ENCODE measurements at regions not wholly inside any gene's neighbourhood (a gene's known extent, or its start where the extent isn't known, plus 50 kb on each side); places are given as distances from the start of the nearest gene placed in this dataset.

- TF ChIP-seq EZH2 (IDR thresholded peaks at IDR 0.05; ENCODE audit: insufficient read depth, poor library complexity, severe bottlenecking) (no peak), EZH2phosphoT487 (IDR thresholded peaks at IDR 0.05; ENCODE audit: insufficient read depth, low read depth) (no peak)
These were observed 214.0 kb upstream of the RARB start for GRCh38 chr3:25214034-25214433.

Measured in GM23248 (cell line).